B cell (primary cell): ENCODE measurements at regions not wholly inside any gene's neighbourhood (a gene's known extent, or its start where the extent isn't known, plus 50 kb on each side); places are given as distances from the start of the nearest gene placed in this dataset.

Experiments used
- CTCF ChIP-seq: fragments of 200-600 bp; IDR thresholded peaks from one replicate; pipeline ENCODE4 v1.8.0; 2022; ENCODE audit warnings: antibody characterized with exemption, mild to moderate bottlenecking
- EZH2 ChIP-seq: IDR thresholded peaks from 2 replicates; pipeline ENCODE4 v1.6.1; 2012; ENCODE audit warnings: borderline replicate concordance, low read depth, mild to moderate bottlenecking, moderate library complexity, low read length; ENCODE audit not compliant: insufficient read depth, poor library complexity, severe bottlenecking

- no peak for TF ChIP-seq CTCF
- no peak for TF ChIP-seq EZH2
These were observed 562.6 kb downstream of the EDEM1 start for GRCh38 chr3:5750091-5750490.
